Transverse colon (tissue), 4 donors: ENCODE measurements at regions not wholly inside any gene's neighbourhood (a gene's known extent, or its start where the extent isn't known, plus 50 kb on each side); places are given as distances from the start of the nearest gene placed in this dataset.

Experiments used
- DNase-seq: peaks from one replicate; pipeline ENCODE4 v3.0.0-alpha.2; 2019
- H3K27ac ChIP-seq, 4 donors: fragments of 200-600 bp; sonication (generic); 2 replicates each; pipeline ENCODE4 v1.5.1; 2016 to 2018; ENCODE audit warnings: inconsistent platforms in 4 of 4
- H3K27me3 ChIP-seq: fragments of 200-600 bp; sonication (generic); 2 replicates; pipeline ENCODE4 v1.5.1; 2017; ENCODE audit warnings: inconsistent platforms
- H3K36me3 ChIP-seq, 4 donors: fragments of 200-600 bp; sonication (generic); 2 replicates each; pipeline ENCODE4 v1.5.1; 2017 to 2019; ENCODE audit warnings: inconsistent platforms in 4 of 4
- H3K4me1 ChIP-seq, 4 donors: fragments of 200-600 bp; sonication (generic); 2 replicates each; pipeline ENCODE4 v1.5.1; 2017 to 2020; ENCODE audit warnings: inconsistent platforms in 4 of 4
- H3K4me3 ChIP-seq, 4 donors: fragments of 200-600 bp; sonication (generic); 1 replicate in 1 of 4; 2 replicates in 3 of 4; pipeline versions ENCODE4 v1.5.1 to v1.6.1; 2017 to 2019; ENCODE audit warnings: inconsistent platforms in 4 of 4
- H3K9me3 ChIP-seq, 2 donors: fragments of 200-600 bp; sonication (generic); 2 replicates each; pipeline ENCODE4 v1.5.1; 2017 to 2019; ENCODE audit warnings: inconsistent platforms in 2 of 2
- EP300 ChIP-seq: sonication (generic); formaldehyde crosslinking; IDR thresholded peaks from one replicate; pipeline ENCODE4 v1.6.1; 2017; ENCODE audit warnings: antibody characterized with exemption, low read depth
- POLR2A ChIP-seq: fragments of 450-650 bp; IDR thresholded peaks from one replicate; pipeline ENCODE4 v1.6.1; 2016; ENCODE audit warnings: antibody characterized with exemption, mild to moderate bottlenecking, moderate library complexity
- POLR2AphosphoS5 ChIP-seq, 3 donors: sonication (generic); formaldehyde crosslinking; IDR thresholded peaks; one replicate each; pipeline ENCODE4 v1.6.1; 2016; ENCODE audit warnings: antibody characterized with exemption in 3 of 3
- WGBS, 2 donors: methylation state at CpG; one replicate each; pipeline ENCODE4 v1.1.5; 2018; ENCODE audit warnings: low coverage in 1 of 2; 5-methylcytosine and 5-hydroxymethylcytosine counted together
- in situ Hi-C, 4 donors: fragments of 200-750 bp; cut with MboI; loops; one replicate each; pipeline versions ENCODE4 v1.15.0 to v1.15.1; 2017; ENCODE audit warnings: low sequenced_read_pairs in 3 of 4, low pct_ligation_motif_present in 1 of 4, low pct_unique_long_range_greater_than_20kb in 1 of 4
- intact Hi-C: fragments of 100-400 bp; cut with DNase I; formaldehyde crosslinking; loops from one replicate; pipeline ENCODE4 v1.15.1; 2023; ENCODE audit warnings: low total_unique reads
- TF ChIP-seq, protein P1 (sequence below), 5 experiments: fragments of 200-600 bp in 3 of 5; fragments of 450-650 bp in 2 of 5; sonication (generic) in 3 of 5; IDR thresholded peaks; 1 replicate in 2 of 5; 2 replicates in 3 of 5; pipeline ENCODE4 v1.5.1; 2016 to 2017; ENCODE audit warnings: antibody characterized with exemption in 5 of 5, inconsistent platforms in 3 of 5, mild to moderate bottlenecking in 2 of 5, moderate library complexity in 1 of 5

DNA sequence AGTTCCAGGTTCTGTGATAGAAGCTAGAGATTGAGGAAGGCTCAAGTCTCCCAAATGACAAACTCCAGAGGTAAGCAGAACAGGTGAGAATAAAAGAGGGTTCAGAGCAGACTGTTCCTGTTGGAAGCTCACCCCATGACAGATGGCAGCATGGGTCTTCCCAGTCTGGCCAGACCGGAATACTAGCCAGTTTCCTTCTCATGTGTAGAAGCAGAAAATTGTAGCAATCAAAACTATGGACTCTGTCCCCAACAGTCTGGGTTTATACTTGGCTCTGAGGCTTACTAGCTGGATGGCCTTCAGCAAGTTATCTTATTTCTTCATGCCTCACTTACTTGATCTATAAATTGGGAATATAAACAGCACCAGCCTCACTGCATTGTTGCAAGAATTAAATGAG lies 494.8 kb downstream of the MN1 start:
- H3K9me3 ChIP-seq: no peaks in the 10 kb centered on the region
- TF ChIP-seq POLR2A (no peak), EP300 (no peak), POLR2AphosphoS5 (IDR thresholded peaks at IDR 0.05) (no peak)
- TF ChIP-seq, protein P1, sequence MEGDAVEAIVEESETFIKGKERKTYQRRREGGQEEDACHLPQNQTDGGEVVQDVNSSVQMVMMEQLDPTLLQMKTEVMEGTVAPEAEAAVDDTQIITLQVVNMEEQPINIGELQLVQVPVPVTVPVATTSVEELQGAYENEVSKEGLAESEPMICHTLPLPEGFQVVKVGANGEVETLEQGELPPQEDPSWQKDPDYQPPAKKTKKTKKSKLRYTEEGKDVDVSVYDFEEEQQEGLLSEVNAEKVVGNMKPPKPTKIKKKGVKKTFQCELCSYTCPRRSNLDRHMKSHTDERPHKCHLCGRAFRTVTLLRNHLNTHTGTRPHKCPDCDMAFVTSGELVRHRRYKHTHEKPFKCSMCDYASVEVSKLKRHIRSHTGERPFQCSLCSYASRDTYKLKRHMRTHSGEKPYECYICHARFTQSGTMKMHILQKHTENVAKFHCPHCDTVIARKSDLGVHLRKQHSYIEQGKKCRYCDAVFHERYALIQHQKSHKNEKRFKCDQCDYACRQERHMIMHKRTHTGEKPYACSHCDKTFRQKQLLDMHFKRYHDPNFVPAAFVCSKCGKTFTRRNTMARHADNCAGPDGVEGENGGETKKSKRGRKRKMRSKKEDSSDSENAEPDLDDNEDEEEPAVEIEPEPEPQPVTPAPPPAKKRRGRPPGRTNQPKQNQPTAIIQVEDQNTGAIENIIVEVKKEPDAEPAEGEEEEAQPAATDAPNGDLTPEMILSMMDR (IDR thresholded peaks at IDR 0.05): no peak
- H3K27me3 ChIP-seq: no peaks in the 10 kb centered on the region
- H3K27ac ChIP-seq: no peak overlapping the region
- intact Hi-C loops: no loop called here
- peak; percentile 52 for DNase-seq
- no peaks in the 10 kb centered on the region for H3K36me3 ChIP-seq
- H3K4me3 ChIP-seq: no peak overlapping the region
- peaks cover 0 to 18% (median 5%) of the 10 kb centered on the region in 4 donors for H3K4me1 ChIP-seq
- WGBS, 2 donors: 48% methylated on average over 1 of the region's 1 CpG; no CpG with 5 or more reads in 1 of the 2 donors
- in situ Hi-C loops: no loop called here

DNA sequence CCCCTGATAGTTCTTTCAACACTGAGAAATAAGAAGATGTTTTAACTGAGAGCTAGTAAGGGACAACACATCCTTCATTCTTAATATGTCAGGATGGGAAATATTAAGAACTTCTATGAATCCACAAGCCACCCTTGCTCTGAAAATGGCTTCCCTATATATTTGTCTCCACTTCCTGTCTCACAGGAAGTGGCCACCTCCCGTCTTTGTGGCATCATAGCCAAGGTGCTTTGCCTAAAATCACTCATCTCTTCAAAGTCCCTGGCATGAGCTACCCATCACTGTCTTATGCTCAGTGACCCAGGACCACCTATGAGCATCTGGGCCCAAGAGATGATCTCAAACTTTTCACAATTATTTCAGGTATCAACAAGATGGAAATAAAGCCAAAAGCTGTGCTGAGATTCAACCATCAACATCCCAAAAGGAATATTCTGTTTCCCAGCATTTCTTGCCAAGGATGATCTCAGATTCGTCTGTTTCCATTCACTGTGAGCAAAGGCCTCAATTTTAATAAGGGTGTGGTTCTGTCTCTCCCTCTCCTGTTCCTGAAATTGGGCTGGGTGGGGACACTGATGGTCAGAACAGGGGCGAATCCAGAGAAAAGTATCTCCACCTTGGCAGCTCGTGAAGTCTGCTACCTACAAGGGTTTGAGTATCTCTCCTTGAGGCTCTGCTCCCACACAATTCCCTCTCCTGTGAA lies 493.9 kb downstream of the MN1 start:
- in situ Hi-C loops (no loop called here), intact Hi-C loops (no loop called here)
- Histone ChIP-seq H3K4me3 (no peak overlapping the region), H3K4me1 (peaks cover 0 to 20% (median 6%) of the 10 kb centered on the region in 4 donors), H3K27me3 (no peaks in the 10 kb centered on the region), H3K36me3 (no peaks in the 10 kb centered on the region), H3K27ac (no peak overlapping the region), H3K9me3 (no peaks in the 10 kb centered on the region)
- no peak for DNase-seq
- WGBS, 2 donors: 67 to 70% methylated on average over 4 of the region's 4 CpGs
- no peak for TF ChIP-seq EP300
- TF ChIP-seq, protein P1 (IDR thresholded peaks at IDR 0.05): no peak
- no peak for TF ChIP-seq POLR2A
- no peak for TF ChIP-seq POLR2AphosphoS5 (IDR thresholded peaks at IDR 0.05)

DNA sequence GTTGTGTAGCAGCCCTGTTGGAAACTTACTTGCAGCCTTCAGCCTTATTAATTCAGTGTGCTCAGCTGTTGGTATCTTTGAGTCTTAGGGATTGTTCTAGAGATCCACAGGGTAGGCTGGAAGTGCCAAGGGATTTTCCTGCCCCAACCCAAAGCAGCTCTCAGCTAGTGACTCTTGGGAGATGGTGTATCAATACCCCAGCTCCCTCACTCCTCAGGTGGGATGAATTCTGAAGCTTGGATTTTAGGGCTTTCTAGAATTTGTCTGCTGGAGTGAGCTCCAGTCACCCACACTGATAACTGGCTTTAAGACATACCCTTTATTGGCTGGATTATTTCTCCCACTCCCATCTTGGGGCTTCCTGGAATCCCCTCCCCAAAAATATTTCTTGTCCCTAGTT lies 493.0 kb downstream of the MN1 start:
- H3K4me3 ChIP-seq: no peak overlapping the region

DNA sequence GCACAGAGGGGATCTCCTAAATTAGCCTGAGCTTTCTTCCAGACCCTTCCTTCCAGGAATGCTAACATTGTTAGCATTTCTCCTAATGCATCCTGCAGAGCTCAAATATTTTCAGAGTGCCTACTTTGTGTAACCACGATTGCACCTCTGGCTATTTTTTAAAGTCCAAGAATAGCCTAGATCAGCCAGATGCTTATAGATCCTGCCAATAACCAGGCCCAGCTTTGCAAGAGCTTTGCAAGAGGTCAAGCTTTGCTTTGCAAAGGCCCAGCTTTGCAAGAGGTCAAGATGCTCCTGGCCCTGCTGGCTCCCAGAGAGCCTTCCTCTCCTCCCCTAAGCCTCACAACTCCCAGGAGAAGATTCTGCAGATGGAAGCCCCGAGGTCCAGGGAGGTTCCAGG lies 491.9 kb downstream of the MN1 start:
- no peak overlapping the region for H3K27ac ChIP-seq
- H3K4me1 ChIP-seq: peaks cover 6 to 39% (median 15%) of the 10 kb centered on the region in 4 donors
- H3K4me3 ChIP-seq: no peak overlapping the region
- WGBS, 2 donors: 43% methylated on average over 2 of the region's 2 CpGs; no CpG with 5 or more reads in 1 of the 2 donors
- DNase-seq: no peak
- in situ Hi-C loops: no loop called here
- intact Hi-C loops: no loop called here
- TF ChIP-seq POLR2AphosphoS5 (IDR thresholded peaks at IDR 0.05): no peak
- TF ChIP-seq EP300: no peak
- TF ChIP-seq POLR2A: no peak
- TF ChIP-seq, protein P1 (IDR thresholded peaks at IDR 0.05): no peak
- H3K27me3 ChIP-seq: no peaks in the 10 kb centered on the region
- no peaks in the 10 kb centered on the region for H3K9me3 ChIP-seq
- H3K36me3 ChIP-seq: no peaks in the 10 kb centered on the region

More for the DNA sequence above, 493.0 kb downstream of the MN1 start:
- Histone ChIP-seq H3K9me3 (no peaks in the 10 kb centered on the region), H3K4me1 (peaks cover 0 to 27% (median 6%) of the 10 kb centered on the region in 4 donors), H3K27ac (no peak overlapping the region), H3K27me3 (no peaks in the 10 kb centered on the region), H3K36me3 (no peaks in the 10 kb centered on the region)
- TF ChIP-seq EP300 (no peak), POLR2AphosphoS5 (IDR thresholded peaks at IDR 0.05) (no peak), POLR2A (no peak)
- TF ChIP-seq, protein P1 (IDR thresholded peaks at IDR 0.05): no peak
- DNase-seq: no peak
- intact Hi-C loops: no loop called here
- in situ Hi-C loops: no loop called here
